Stimulated activated CD8-positive, alpha-beta memory T cell treated with anti-CD3 and anti-CD28 coated beads, Interleukin-4, amount 100 ng/mL, for 24 hours (primary cell): ENCODE measurements at regions not wholly inside any gene's neighbourhood (a gene's known extent, or its start where the extent isn't known, plus 50 kb on each side); places are given as distances from the start of the nearest gene placed in this dataset.
"Not testable (repeated sequence)": the region's sequence is repeated elsewhere in the genome, so short reads cannot be mapped to it uniquely, and the experiment has no call there.

ENCODE experiments used
- DNase-seq: peaks from one replicate; pipeline ENCODE4 v3.0.0-alpha.2; 2020; ENCODE audit warnings: low read depth

DNA sequence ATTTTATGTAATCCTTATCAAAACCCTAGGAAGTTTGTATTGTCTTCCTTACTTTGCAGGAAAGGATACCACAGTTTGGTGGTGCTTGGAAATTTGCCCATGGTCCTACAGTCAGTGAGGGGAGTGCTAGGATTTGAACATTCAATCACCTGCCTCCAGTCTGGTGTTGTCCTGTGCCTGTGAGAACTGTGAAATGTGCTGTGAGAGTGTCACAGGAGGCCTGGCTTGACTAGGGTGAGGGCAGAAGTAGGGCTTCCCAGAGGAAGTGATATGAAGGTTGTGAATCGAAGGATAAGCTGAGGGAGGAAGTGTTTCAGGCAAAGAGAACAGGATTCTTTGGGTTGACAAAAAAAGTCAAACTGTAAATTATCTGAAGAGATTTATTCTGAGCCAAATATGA, 424.4 kb downstream of the TMEM135 start:
- DNase-seq: no peak

DNA sequence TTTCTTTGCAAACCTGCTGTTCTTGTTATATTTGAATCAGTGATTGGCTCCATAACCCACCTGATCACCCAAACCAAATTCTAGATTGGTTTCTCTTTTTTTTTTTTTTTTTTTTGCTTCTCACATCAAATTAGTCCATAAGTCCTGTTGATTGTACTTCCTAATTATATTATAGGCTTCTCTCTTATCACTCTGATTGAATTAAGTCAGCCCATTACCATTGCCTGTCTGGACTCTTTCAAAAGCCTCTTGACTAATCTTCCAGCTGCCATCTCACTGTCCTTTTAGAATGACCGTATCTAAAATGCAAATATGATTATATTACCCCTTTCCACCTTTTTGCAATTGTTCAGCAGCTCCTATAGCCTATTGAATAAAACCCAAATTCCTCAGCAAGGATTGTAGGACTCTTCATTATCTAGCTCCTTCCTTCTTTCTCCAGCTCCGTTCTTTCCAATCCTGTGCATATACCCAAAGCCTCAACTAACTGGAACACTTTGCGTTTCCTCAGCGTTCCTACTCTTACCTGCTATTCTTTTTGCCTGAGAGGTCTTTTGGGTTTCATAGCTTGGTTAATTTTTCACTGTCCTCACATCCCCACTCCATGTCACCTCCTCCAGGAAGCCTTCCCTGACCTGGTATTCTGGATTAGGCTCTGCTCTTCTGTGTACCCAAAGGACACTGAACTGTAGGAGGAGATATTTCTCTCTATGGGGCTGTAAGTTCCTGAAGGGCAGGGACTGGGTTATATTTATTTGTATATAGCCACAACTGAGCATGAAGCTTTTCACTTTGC, 423.3 kb downstream of the TMEM135 start:
- DNase-seq: no peak

DNA sequence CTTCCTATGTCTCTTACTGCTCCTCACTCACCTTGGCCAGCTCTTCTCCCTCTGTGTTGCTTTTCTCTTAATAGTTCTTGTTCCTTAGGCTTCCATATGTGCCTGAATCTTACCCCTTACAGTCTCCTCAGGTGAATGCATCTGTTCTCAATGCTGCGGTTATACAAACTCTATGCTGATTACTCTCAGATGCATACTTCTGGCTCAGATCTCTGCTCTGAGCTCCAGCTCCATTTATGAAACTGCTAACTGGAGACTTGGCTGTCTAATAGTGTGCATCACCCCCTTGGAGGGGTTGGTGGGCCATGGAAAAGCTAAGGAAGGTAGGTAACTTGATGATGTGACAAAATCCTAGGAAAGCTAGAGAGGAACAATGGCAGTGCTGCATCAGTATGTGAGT, 422.5 kb downstream of the TMEM135 start:
- no peak for DNase-seq

DNA sequence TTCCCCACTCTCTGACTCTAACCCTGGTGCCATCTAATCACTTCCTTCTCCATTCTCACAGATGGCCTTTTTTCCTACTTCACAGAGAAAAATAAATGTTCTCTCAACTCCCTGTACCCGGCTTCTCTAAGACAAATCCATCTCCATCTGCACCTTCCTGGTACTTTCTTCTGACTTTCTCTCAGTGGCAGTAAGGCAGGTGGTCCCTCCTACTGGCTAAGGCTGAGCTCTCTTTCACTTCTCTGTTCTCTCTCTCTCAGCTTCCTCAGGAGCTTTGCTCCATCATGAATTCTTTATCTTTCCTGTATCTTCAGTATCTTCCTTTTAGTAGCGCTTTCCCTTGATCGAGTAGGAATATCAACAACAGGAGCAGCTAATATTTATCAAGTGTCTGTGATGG, 421.6 kb downstream of the TMEM135 start:
- DNase-seq: no peak

DNA sequence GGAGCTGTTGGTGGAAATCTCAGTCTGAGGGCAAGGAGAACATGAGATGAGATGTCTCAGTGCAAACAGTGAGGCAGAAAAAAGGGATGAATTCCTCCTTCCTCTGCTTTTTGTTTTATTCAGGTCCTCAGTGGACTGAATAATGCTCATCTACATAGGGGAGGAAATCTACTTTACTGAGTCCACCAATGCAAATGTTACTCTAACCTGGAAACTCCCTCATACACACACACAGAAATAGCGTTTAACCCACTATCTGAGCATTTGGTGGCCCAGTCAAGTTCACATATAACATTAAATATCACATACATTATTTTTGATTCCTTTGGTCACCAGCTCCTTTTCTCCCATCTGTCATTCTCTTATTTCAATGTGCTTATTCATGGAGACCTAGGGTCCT, 418.8 kb downstream of the TMEM135 start:
- no peak for DNase-seq

GRCh38 chr11:87455180-87455579, 417.4 kb downstream of the TMEM135 start:
- DNase-seq: no peak

- no peak for DNase-seq
These were observed 416.5 kb downstream of the TMEM135 start for GRCh38 chr11:87454241-87454640.

DNA sequence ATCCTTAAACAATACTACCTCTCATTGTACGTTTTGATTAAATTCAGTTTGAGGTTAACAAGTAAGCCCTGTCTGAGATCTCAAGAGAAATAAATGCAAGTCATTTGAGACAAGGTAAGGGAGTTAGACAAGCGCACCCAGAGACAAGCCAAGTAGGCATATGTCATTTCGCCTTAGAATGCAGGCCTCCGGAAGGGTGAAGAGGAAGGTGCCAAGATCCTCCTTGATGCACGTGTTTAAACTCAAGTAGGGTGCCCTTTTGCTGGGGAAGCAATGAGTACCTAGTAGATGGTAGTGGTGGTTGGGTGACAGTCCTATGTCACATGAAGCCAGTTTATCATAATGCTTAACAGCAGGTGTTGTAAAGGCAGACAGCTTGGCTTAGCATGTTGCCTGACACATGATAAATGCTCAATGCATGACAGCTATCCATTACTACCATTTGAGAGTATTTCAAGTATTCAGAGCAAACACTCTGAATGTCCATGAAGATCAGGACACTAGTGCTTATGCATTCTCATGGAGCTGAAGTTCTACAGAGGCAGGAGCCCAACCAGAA, 415.9 kb downstream of the TMEM135 start:
- no peak for DNase-seq

- not testable (repeated sequence) for DNase-seq
These were observed 414.3 kb downstream of the TMEM135 start for GRCh38 chr11:87452025-87452424.

- DNase-seq: no peak
These were observed 413.7 kb downstream of the TMEM135 start for GRCh38 chr11:87451395-87451794.

DNA sequence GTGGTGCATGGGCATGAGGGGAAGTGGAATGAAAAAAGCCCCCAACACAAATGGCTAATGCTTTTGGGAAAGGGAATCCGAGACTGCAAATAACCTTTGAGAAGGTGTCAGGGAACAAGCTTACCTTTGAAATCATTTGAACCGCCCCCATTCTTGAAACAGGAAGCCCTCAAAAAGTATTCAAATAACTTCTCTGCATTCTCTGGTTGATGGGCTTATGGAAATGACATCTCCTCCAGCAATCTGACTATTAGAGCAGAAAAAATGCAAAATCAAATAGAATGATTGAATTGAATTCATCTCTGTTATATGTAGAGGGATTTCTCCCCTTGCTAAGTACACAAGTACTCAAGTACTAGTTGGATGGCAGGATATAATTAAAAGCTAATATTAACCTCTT, 409.9 kb downstream of the TMEM135 start:
- no peak for DNase-seq

- DNase-seq: no peak
These were observed 407.3 kb downstream of the TMEM135 start for GRCh38 chr11:87444993-87445392.

- no peak for DNase-seq
These were observed 406.0 kb downstream of the TMEM135 start for GRCh38 chr11:87443707-87444106.

- no peak for DNase-seq
These were observed 402.5 kb downstream of the TMEM135 start for GRCh38 chr11:87440076-87440770.

DNA sequence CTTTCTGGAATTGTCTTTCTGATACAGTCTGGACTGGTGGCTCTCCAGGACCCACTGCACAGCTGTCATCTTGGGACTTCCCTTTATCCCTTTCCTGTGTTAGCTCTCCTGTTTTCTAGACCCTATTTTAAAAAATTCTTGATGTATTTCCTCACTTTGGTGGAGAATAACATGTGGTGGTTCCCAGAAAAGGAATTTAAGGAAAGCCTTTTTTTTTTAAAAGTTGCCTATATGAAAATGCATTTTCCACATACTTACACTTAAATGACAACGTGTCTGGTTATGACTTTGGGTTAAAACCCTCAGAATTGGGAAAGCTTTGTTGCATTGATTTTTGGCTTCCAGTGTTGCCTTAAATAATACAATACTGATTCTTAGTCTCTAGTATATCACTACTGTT, 400.7 kb downstream of the TMEM135 start:
- DNase-seq: no peak

DNA sequence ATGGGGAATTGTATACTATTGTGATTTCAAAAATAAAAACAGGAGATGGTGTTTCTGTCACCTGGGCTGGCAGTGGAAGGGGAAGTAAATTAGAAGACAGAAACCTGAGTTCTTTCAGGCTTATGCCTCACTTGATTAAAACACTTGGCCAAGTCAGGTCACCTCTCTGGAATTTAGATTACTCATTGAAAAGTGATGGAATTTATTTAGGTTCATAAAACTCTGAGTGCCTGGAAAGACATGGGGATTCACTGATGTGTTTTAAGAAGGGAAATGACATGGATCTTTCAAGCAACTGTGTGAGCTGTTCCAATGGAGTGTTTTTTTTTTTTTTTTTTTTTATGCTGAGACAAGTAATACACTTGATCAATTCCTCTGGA, 400.1 kb downstream of the TMEM135 start:
- DNase-seq: no peak

DNA sequence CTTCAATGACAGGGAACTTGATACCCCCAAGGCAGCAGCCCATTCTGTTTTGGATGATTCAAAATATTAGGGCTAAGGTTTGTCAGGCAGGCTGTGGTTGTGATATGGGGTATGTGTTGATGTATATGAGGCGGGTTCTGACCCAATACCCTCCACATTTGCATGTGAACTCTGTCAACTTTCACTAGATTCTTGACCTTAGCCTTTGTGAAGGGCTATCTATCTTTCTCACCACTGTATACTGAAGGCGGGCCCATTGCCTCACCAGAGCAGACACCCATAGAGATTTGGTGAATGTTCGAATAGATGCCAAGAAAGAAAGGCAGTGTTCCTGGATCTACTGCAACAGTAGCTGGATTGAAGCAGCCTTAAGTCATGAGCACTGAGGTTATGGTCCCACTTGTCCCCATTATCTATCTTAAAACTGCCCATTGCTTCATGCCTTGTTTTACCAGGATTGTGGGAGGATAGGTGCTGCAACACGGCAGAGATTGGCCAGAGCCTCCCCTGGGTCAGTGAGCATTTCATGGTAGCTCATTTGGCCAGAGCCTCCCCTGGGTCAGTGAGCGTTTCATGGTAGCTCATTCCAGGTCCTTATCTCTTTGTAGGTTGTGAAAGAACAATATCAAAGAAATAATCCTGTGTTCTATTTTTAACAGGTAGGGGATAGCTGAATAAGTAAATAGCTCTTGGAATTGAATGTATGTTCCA, 399.6 kb downstream of the TMEM135 start:
- DNase-seq: no peak

DNA sequence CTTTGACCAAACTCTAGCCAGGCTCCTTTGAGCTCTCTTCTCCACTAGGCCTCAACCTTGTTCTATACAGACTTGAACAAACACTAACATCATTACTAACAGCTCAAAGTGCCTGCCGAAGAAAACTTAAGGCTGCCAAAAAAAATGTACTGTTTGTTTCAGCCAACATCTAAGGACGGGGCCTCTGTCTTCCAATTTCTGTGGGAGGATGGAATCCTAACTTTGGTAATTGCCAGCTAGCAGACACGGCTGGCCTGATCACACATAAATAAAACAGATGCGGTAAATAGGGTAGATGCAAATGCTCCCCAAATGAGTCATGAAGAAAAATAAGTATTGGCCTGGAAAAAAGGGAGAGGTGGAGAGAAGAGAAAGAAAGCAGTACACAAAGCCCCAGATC, 394.3 kb downstream of the TMEM135 start:
- no peak for DNase-seq

DNA sequence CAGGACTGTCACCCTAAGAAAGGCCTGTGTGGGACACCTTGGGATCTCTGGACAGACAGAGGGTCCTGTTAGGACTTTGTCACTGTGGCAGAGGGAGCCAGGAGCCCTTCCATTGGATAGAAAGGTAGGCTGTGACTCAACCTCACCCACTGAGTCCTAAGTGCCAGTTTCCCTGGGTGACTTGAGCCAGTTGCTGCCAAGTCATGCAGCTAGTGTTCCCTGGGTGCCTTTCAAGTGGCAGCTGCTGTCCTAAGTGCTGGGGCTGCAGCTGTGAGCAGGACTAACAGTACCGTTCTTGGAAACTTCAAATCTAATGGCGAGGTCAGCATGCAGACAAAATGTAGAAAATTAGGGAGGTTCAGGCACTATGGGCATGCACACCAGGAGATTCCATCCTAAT, 393.7 kb downstream of the TMEM135 start:
- DNase-seq: no peak

DNA sequence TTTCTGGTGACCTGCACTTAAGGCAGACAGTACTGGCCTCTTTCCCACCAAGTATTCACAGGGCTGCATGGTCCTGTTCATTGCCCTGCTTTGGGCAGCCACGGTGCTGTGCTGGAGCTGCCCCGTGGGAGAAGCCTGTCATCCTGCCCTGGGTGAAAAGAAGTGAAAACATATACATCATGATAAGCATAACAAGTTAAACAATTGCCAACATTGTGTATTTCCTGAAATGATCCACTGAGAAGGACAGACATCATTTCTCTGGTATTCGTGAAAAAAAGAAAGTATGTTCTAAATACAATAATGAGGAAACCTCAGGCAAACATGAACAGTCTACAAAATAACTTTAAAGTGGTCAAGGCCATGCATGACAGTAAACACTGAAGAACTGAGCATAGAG, 393.1 kb downstream of the TMEM135 start:
- DNase-seq: no peak

DNA sequence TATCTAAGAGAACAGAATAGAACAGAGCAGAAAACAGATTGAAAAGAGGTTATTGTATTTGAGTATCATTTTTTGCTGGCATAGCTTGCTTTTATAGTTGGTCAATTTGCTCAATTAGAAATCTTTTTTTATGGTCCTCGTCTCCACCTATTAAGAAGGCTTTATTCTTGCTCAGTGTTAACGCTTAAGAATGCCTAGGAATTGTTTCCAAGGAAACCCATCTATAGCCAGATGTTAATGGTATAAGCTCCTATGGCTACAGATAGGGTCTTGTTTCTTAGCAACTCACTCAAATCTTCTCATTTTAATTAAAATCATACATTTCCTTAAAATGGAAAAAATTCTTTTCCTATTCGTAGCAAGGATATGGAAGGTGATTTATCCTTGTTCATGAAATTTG, 392.3 kb downstream of the TMEM135 start:
- DNase-seq: no peak

- DNase-seq: no peak
These were observed 390.5 kb downstream of the TMEM135 start for GRCh38 chr11:87428266-87428665.

GRCh38 chr11:87425943-87426342, 388.2 kb downstream of the TMEM135 start:
- DNase-seq: no peak
